ENCODE measurements at regions not wholly inside any gene's neighbourhood (a gene's known extent, or its start where the extent isn't known, plus 50 kb on each side); places are given as distances from the start of the nearest gene placed in this dataset.

DNA sequence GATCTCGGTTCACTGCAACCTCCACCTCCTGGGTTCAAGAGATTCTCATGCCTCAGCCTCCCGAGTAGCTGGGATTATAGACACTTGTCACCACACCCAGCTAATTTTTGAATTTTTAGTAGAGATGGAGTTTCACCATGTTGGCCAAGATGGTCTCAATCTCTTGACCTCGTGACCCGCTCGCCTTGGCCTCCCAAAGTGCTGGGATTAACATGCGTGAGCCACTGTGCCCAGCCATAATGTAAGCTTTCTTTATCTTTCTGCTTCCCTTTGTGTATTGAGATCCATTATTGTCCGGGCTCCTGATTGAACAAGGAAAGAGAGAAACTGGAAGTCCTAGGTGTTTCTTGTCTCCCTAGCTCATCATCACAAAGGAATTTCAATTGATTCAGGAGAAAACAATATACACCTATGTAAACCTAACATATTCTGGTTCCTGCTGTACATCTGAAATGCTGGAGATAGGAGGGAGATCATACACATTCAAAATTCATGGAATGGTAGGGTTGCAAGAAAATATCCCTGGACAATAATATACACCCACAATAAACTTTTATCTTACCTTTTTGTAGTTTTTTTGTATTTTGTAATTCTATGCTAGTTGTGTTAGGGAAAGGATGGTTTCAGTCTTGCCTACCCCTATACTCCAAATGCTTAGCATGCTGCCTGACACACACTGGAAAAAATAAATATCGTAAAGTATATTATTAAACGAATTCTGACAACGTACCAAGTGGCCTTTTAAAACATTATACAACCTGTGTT, 194.4 kb upstream of the HS3ST1 start:
- TF ChIP-seq, protein P1, sequence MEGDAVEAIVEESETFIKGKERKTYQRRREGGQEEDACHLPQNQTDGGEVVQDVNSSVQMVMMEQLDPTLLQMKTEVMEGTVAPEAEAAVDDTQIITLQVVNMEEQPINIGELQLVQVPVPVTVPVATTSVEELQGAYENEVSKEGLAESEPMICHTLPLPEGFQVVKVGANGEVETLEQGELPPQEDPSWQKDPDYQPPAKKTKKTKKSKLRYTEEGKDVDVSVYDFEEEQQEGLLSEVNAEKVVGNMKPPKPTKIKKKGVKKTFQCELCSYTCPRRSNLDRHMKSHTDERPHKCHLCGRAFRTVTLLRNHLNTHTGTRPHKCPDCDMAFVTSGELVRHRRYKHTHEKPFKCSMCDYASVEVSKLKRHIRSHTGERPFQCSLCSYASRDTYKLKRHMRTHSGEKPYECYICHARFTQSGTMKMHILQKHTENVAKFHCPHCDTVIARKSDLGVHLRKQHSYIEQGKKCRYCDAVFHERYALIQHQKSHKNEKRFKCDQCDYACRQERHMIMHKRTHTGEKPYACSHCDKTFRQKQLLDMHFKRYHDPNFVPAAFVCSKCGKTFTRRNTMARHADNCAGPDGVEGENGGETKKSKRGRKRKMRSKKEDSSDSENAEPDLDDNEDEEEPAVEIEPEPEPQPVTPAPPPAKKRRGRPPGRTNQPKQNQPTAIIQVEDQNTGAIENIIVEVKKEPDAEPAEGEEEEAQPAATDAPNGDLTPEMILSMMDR (IDR thresholded peaks at IDR 0.05; ENCODE audit: low read depth, low read length, missing control alignments), result no peak
- DNase-seq (ENCODE audit: extremely low read depth, low read depth), result no peak
- no peak overlapping the region for H3K4me3 ChIP-seq (replicated peaks; ENCODE audit: low read depth, low read length)

DNA sequence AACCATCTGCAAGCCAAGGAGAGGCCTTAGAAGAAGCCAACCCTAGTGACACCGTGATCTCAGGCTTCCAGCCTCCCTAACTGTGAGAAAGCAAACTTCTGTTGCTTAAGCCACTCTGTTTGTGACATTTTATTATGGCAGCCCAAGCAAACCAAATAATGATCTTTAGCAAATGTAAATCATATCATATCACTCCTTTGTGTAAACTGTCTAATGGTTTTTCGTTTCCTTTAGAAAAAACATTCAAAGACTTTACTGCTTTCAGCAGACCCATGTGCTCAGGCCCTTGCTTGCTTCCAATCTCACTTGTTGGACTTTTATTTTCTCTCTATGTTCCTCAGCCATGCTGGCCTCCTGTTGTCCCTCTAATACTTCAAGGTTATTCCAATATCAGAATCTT, 192.2 kb upstream of the HS3ST1 start:
- H3K4me3 ChIP-seq (replicated peaks; ENCODE audit: low read depth, low read length), result no peak overlapping the region
- TF ChIP-seq, protein P1 (IDR thresholded peaks at IDR 0.05; ENCODE audit: low read depth, low read length, missing control alignments), result no peak
- no peak for DNase-seq (ENCODE audit: extremely low read depth, low read depth)

DNA sequence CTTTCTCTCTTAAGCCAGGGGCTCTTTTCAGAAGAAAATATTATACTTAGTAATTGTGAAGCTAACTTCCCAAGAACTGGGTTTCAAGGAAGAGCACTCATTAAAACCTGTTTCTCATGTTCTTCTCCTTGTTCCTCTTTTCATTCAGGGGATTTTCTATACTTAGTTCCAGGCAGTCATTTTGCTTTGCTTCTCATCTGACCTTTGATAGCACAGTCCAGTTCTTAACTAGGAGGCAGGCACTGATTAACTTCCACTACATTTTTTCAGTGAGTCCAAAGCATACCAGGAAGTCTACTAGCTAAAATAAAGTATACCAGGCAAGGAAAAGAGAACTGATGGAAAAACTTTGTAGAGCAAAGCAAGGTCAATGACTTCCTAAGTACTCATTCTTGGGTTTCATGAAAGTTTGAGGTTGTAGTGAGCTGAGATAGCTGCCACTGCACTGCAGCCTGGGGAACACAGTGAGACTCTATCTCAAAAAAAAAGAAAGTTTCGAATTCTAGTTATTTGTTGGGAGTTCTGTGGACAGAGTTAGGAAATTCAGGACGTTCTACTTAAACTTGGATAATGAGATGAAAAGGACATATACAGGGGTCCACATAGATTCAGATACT, 190.1 kb upstream of the HS3ST1 start:
- TF ChIP-seq, protein P1 (IDR thresholded peaks at IDR 0.05; ENCODE audit: low read depth, low read length, missing control alignments), result no peak
- H3K4me3 ChIP-seq (replicated peaks; ENCODE audit: low read depth, low read length), result no peak overlapping the region
- DNase-seq (ENCODE audit: extremely low read depth, low read depth), result no peak

DNA sequence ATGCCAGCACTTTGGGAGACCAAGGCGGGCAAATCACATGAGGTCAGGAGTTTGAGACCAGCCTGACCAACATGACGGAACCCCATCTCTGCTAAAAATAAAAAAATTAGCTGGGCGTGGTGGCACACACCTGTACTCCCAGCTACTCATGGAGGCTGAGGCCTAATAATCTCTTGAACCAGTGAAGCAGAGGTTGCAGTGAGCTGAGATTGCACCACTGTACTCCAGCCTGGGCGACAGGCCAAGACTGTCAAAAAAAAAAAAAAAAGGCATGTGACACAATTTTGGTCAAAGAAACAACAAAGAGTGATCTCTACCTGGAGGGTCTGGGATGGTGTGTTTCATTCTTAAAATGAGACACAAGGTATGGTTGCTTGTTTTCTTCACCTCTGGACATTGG, 188.2 kb upstream of the HS3ST1 start:
- TF ChIP-seq, protein P1 (IDR thresholded peaks at IDR 0.05; ENCODE audit: low read depth, low read length, missing control alignments), result no peak
- no peak overlapping the region for H3K4me3 ChIP-seq (replicated peaks; ENCODE audit: low read depth, low read length)
- DNase-seq (ENCODE audit: extremely low read depth, low read depth), result no peak

DNA sequence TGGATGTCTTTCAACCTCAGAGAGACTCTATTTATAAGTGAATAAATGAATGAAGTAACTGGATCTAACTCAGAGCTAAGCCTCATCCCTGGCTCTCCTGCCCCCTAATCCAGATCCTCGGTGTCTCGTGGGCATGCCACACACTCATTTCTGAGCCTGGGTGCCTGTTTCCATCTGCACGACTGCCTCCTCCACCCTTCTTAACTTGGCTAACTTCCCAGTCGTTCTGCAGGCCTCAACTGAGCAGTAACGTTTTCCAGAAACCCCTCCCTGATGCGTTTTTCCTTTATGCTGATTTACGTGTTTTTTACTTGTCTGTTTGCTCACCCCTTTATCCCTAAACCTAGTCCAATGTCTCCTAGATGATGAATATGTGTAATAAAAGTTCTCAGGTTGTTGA, 186.9 kb upstream of the HS3ST1 start:
- no peak overlapping the region for H3K4me3 ChIP-seq (replicated peaks; ENCODE audit: low read depth, low read length)
- DNase-seq (ENCODE audit: extremely low read depth, low read depth), result no peak
- TF ChIP-seq, protein P1 (IDR thresholded peaks at IDR 0.05; ENCODE audit: low read depth, low read length, missing control alignments), result no peak

DNA sequence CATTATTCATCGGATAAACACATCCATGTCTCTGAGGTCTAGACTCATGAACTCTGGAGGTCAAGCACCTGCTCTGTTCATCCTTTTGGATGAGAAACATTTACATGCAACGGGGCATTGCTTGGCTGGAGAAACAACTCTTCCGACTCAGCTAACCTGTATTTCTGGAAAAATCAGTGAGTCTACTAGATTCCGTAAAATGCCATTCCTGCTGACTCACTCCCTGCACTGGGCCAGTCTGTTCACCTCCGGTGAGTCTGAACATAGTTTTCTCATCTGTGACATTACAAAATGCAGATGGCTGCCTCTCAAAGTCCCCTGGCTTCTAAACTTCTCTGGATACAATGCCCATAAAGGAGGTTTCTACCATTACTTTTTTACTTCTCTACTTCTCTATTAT, 185.7 kb upstream of the HS3ST1 start:
- no peak for DNase-seq (ENCODE audit: extremely low read depth, low read depth)
- no peak overlapping the region for H3K4me3 ChIP-seq (replicated peaks; ENCODE audit: low read depth, low read length)
- TF ChIP-seq, protein P1 (IDR thresholded peaks at IDR 0.05; ENCODE audit: low read depth, low read length, missing control alignments), result no peak

Measured in HFF-Myc (cell line).